GM12892 (cell line): ENCODE measurements at regions not wholly inside any gene's neighbourhood (a gene's known extent, or its start where the extent isn't known, plus 50 kb on each side); places are given as distances from the start of the nearest gene placed in this dataset.

Experiments
- POLR2A ChIP-seq: IDR thresholded peaks from 2 replicates; pipeline ENCODE4 v1.6.1; 2011; ENCODE audit warnings: low read depth, low read length, control low read depth
- POLR2AphosphoS5 ChIP-seq: IDR thresholded peaks from 2 replicates; pipeline ENCODE4 v1.6.1; 2011; ENCODE audit warnings: low read depth, low read length, control low read depth
- TAF1 ChIP-seq: IDR thresholded peaks from 2 replicates; pipeline ENCODE4 v1.6.1; 2011; ENCODE audit warnings: low read depth, mild to moderate bottlenecking, control low read depth, low read length, borderline replicate concordance

DNA sequence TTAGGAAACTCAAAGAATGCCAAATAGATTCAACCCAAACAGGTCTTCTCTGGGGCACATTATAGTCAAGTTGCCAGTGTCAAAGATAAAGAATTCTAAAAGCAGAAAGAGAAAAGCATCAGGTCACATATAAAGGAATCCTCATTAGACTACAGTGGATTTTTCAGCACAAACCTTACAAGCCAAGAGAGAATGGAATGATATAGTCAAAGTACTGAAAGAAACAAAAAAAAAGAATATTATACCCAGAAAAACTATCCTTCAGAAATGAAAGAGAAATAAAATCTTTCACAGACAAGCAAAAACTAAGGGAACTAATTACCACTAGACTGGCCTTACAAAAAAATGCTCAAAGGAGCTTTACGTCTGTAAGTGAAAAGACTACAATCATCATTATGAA, 65.5 kb downstream of the TBR1 start:
- no peak for TF ChIP-seq POLR2AphosphoS5
- TF ChIP-seq POLR2A = no peak
- TF ChIP-seq TAF1 = no peak
